WTC11 (cell line): ENCODE measurements at regions not wholly inside any gene's neighbourhood (a gene's known extent, or its start where the extent isn't known, plus 50 kb on each side); places are given as distances from the start of the nearest gene placed in this dataset.
"Not testable (repeated sequence)": the region's sequence is repeated elsewhere in the genome, so short reads cannot be mapped to it uniquely, and the experiment has no call there.

Experiments used
- ATAC-seq: fragments of 200-7000 bp; cut with Tn5 transposase; 2 replicates; pipeline ENCODE4 v1.10.0; 2021; ENCODE audit warnings: mild to moderate bottlenecking, moderate library complexity
- CTCF ChIA-PET: fragments of 300-600 bp; sonication (Branson Sonifier 250); formaldehyde crosslinking; loops from one replicate; lab custom pipeline; 2021; ENCODE audit warnings: antibody characterized with exemption; lab: Charles Lee
- POLR2A ChIA-PET: fragments of 350-600 bp; sonication (Branson Sonifier 250); formaldehyde crosslinking; loops from one replicate; lab custom pipeline; 2021; ENCODE audit warnings: antibody characterized with exemption; lab: Charles Lee
- DNase-seq: peaks from one replicate; pipeline ENCODE4 v3.0.0; 2021; ENCODE audit warnings: low spot score
- H3K27ac Mint-ChIP-seq: 2 replicates; pipeline ENCODE4 v1.8.0; 2021; ENCODE audit warnings: mixed read lengths
- H3K27me3 Mint-ChIP-seq: 2 replicates; pipeline ENCODE4 v1.8.0; 2021; ENCODE audit warnings: low read depth, mild to moderate bottlenecking, moderate library complexity, mixed read lengths
- H3K36me3 Mint-ChIP-seq: 2 replicates; pipeline ENCODE4 v1.8.0; 2021; ENCODE audit warnings: mixed read lengths
- H3K4me1 Mint-ChIP-seq: 2 replicates; pipeline ENCODE4 v1.8.0; 2022; ENCODE audit warnings: mixed read lengths
- H3K4me3 Mint-ChIP-seq: 2 replicates; pipeline ENCODE4 v1.8.0; 2021; ENCODE audit warnings: mild to moderate bottlenecking, moderate library complexity, mixed read lengths
- H3K9me3 Mint-ChIP-seq: 2 replicates; pipeline ENCODE4 v1.8.0; 2021; ENCODE audit warnings: mixed read lengths
- AFF4 ChIP-seq: sonication (generic); formaldehyde crosslinking; IDR thresholded peaks from 2 replicates; pipeline ENCODE4 v1.8.1; 2023; ENCODE audit warnings: mild to moderate bottlenecking, missing genetic modification reagents, borderline replicate concordance
- ATF2 ChIP-seq: sonication (generic); formaldehyde crosslinking; IDR thresholded peaks from 2 replicates; pipeline ENCODE4 v1.8.1; 2022; ENCODE audit warnings: low read depth, missing genetic modification reagents, borderline replicate concordance
- E2F1 ChIP-seq: sonication (generic); formaldehyde crosslinking; IDR thresholded peaks from 2 replicates; pipeline ENCODE4 v1.8.0; 2022; ENCODE audit warnings: mild to moderate bottlenecking, missing genetic modification reagents
- E2F4 ChIP-seq: sonication (generic); formaldehyde crosslinking; IDR thresholded peaks from 2 replicates; pipeline ENCODE4 v1.8.1; 2022; ENCODE audit warnings: low read depth, mild to moderate bottlenecking, moderate library complexity, missing genetic modification reagents, borderline replicate concordance
- ELF4 ChIP-seq: sonication (generic); formaldehyde crosslinking; IDR thresholded peaks from 2 replicates; pipeline ENCODE4 v1.8.1; 2022; ENCODE audit warnings: low read depth, mild to moderate bottlenecking, moderate library complexity, missing genetic modification reagents
- GTF2I ChIP-seq: fragments of 250-450 bp; sonication (Bioruptor Pico); conservative IDR thresholded peaks from 2 replicates; pipeline ENCODE4 v1.4.0; 2021; ENCODE audit warnings: mild to moderate bottlenecking
- KAT7 ChIP-seq: sonication (generic); formaldehyde crosslinking; IDR thresholded peaks from 2 replicates; pipeline ENCODE4 v1.8.1; 2023; ENCODE audit warnings: missing genetic modification reagents, mild to moderate bottlenecking, borderline replicate concordance
- NFYB ChIP-seq: sonication (generic); formaldehyde crosslinking; conservative IDR thresholded peaks from 2 replicates; pipeline ENCODE4 v1.8.0; 2022; ENCODE audit warnings: low read depth, missing genetic modification reagents
- NR2C2 ChIP-seq: sonication (generic); formaldehyde crosslinking; IDR thresholded peaks from 2 replicates; pipeline ENCODE4 v1.8.0; 2022; ENCODE audit warnings: mild to moderate bottlenecking, missing genetic modification reagents
- NR3C1 ChIP-seq: sonication (generic); formaldehyde crosslinking; conservative IDR thresholded peaks from 2 replicates; pipeline ENCODE4 v1.8.1; 2023; ENCODE audit warnings: low read depth, mild to moderate bottlenecking, missing genetic modification reagents
- SMAD3 ChIP-seq: sonication (generic); formaldehyde crosslinking; IDR thresholded peaks from 2 replicates; pipeline ENCODE4 v1.8.0; 2022; ENCODE audit warnings: missing genetic modification reagents, mild to moderate bottlenecking, borderline replicate concordance
- SOX15 ChIP-seq: fragments of 250-450 bp; sonication (Bioruptor Pico); IDR thresholded peaks from 2 replicates; pipeline ENCODE4 v1.9.0; 2021; ENCODE audit warnings: mild to moderate bottlenecking
- TEAD4 ChIP-seq: sonication (generic); formaldehyde crosslinking; IDR thresholded peaks from 2 replicates; pipeline ENCODE4 v1.8.0; 2022; ENCODE audit warnings: mild to moderate bottlenecking, missing genetic modification reagents
- TF ChIP-seq, protein P1 (sequence below): sonication (generic); formaldehyde crosslinking; IDR thresholded peaks from 2 replicates; pipeline ENCODE4 v1.8.0; 2022; ENCODE audit warnings: mild to moderate bottlenecking, missing genetic modification reagents
- TF ChIP-seq, protein P2 (sequence below): fragments of 250-450 bp; sonication (Bioruptor Pico); IDR thresholded peaks from 2 replicates; pipeline ENCODE4 v1.9.0; 2021; ENCODE audit warnings: mild to moderate bottlenecking
- TF ChIP-seq, protein P3 (sequence below): sonication (generic); formaldehyde crosslinking; IDR thresholded peaks from 2 replicates; pipeline ENCODE4 v1.8.1; 2022; ENCODE audit warnings: mild to moderate bottlenecking, missing genetic modification reagents, moderate library complexity, borderline replicate concordance
- TF ChIP-seq, protein P4 (sequence below): sonication (generic); formaldehyde crosslinking; conservative IDR thresholded peaks from 2 replicates; pipeline ENCODE4 v1.8.1; 2022; ENCODE audit warnings: mild to moderate bottlenecking, missing genetic modification reagents

DNA sequence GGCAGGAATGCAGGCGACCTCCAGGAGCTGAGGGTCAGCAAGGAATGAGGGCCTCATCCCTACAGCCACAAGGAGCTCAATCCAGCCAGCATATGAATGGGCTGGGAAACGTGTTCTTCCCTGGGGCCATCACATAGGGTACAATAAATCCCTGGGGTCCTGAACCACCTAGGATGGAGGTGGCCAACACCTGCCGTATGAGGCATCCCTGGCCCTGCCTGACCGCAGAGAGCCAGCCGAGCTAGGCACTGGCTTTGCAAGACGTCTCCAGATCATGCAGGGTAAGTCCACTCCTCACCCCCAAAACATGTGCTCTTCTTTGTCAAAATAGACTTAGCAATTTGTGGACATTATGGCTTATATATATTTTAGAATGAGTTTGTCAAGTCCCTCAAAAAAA, 303.7 kb upstream of the DIO3 start:
- no peak for ATAC-seq
- Mint-ChIP-seq H3K27ac (no peak overlapping the region), H3K36me3 (0 out of 2 replicates have a peak, but pooled peaks cover 3% of the 10 kb centered on the region), H3K9me3 (peaks cover 10% of the 10 kb centered on the region), H3K4me1 (no peaks in the 10 kb centered on the region), H3K4me3 (no peak overlapping the region), H3K27me3 (no peaks in the 10 kb centered on the region; the same call in none of the 2 replicates)
- no peak for TF ChIP-seq SOX15 (CRISPR knock-in tag)
- TF ChIP-seq E2F4 (CRISPR knock-in tag), result no peak
- ChIA-PET CTCF (no interaction called here), POLR2A (interaction anchor here (0.5 kb wide), 1 partner anchor 140 kb away, joined by 3 read pairs; no protein-coding TSS in a partner anchor)
- DNase-seq, result no peak

GRCh38 chr14:101259748-101260147, 301.5 kb upstream of the DIO3 start:
- CTCF ChIA-PET, result no interaction called here
- H3K4me1 Mint-ChIP-seq, result peaks cover 7% of the 10 kb centered on the region
- no peak overlapping the region for H3K4me3 Mint-ChIP-seq
- no peak overlapping the region for H3K27ac Mint-ChIP-seq
- no peak for TF ChIP-seq E2F1 (CRISPR knock-in tag)
- TF ChIP-seq, protein P1, sequence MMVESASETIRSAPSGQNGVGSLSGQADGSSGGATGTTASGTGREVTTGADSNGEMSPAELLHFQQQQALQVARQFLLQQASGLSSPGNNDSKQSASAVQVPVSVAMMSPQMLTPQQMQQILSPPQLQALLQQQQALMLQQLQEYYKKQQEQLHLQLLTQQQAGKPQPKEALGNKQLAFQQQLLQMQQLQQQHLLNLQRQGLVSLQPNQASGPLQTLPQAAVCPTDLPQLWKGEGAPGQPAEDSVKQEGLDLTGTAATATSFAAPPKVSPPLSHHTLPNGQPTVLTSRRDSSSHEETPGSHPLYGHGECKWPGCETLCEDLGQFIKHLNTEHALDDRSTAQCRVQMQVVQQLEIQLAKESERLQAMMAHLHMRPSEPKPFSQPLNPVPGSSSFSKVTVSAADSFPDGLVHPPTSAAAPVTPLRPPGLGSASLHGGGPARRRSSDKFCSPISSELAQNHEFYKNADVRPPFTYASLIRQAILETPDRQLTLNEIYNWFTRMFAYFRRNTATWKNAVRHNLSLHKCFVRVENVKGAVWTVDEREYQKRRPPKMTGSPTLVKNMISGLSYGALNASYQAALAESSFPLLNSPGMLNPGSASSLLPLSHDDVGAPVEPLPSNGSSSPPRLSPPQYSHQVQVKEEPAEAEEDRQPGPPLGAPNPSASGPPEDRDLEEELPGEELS, result no peak
- TF ChIP-seq, protein P2, sequence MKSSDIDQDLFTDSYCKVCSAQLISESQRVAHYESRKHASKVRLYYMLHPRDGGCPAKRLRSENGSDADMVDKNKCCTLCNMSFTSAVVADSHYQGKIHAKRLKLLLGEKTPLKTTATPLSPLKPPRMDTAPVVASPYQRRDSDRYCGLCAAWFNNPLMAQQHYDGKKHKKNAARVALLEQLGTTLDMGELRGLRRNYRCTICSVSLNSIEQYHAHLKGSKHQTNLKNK (CRISPR knock-in tag), result no peak
- TF ChIP-seq KAT7 (CRISPR knock-in tag), result no peak
- no peak for TF ChIP-seq ATF2 (CRISPR knock-in tag)
- no peak for TF ChIP-seq NR2C2 (CRISPR knock-in tag)
- TF ChIP-seq NFYB (CRISPR knock-in tag), result no peak
- TF ChIP-seq, protein P3, sequence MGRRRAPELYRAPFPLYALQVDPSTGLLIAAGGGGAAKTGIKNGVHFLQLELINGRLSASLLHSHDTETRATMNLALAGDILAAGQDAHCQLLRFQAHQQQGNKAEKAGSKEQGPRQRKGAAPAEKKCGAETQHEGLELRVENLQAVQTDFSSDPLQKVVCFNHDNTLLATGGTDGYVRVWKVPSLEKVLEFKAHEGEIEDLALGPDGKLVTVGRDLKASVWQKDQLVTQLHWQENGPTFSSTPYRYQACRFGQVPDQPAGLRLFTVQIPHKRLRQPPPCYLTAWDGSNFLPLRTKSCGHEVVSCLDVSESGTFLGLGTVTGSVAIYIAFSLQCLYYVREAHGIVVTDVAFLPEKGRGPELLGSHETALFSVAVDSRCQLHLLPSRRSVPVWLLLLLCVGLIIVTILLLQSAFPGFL (CRISPR knock-in tag), result no peak
- no peak for TF ChIP-seq AFF4
- no peak for TF ChIP-seq GTF2I (CRISPR knock-in tag)
- no peak for TF ChIP-seq SMAD3 (CRISPR knock-in tag)
- TF ChIP-seq, protein P4, sequence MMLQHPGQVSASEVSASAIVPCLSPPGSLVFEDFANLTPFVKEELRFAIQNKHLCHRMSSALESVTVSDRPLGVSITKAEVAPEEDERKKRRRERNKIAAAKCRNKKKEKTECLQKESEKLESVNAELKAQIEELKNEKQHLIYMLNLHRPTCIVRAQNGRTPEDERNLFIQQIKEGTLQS (CRISPR knock-in tag), result no peak
- no peak for TF ChIP-seq NR3C1 (CRISPR knock-in tag)
- no peak for TF ChIP-seq ELF4
- TF ChIP-seq TEAD4 (CRISPR knock-in tag), result no peak
- peaks cover 8% of the 10 kb centered on the region; the same call in 1 of the 2 replicates for H3K36me3 Mint-ChIP-seq
- H3K27me3 Mint-ChIP-seq, result peaks cover 3% of the 10 kb centered on the region
- POLR2A ChIA-PET, result no interaction called here
- ATAC-seq (no peak), DNase-seq (no peak)
- peaks cover 21% of the 10 kb centered on the region for H3K9me3 Mint-ChIP-seq

GRCh38 chr14:101266441-101266840, 294.9 kb upstream of the DIO3 start:
- H3K27ac Mint-ChIP-seq, CTCF ChIA-PET, POLR2A ChIA-PET, DNase-seq, H3K4me3 Mint-ChIP-seq, ATAC-seq, H3K27me3 Mint-ChIP-seq: not testable (repeated sequence)
- peaks cover 11% of the 10 kb centered on the region; the same call in 1 of the 2 replicates for H3K36me3 Mint-ChIP-seq
- peaks cover 15% of the 10 kb centered on the region for H3K4me1 Mint-ChIP-seq
- peaks cover 24% of the 10 kb centered on the region for H3K9me3 Mint-ChIP-seq
